ENCODE measurements at regions not wholly inside any gene's neighbourhood (a gene's known extent, or its start where the extent isn't known, plus 50 kb on each side); places are given as distances from the start of the nearest gene placed in this dataset.
"Not testable (repeated sequence)": the region's sequence is repeated elsewhere in the genome, so short reads cannot be mapped to it uniquely, and the experiment has no call there.

DNA sequence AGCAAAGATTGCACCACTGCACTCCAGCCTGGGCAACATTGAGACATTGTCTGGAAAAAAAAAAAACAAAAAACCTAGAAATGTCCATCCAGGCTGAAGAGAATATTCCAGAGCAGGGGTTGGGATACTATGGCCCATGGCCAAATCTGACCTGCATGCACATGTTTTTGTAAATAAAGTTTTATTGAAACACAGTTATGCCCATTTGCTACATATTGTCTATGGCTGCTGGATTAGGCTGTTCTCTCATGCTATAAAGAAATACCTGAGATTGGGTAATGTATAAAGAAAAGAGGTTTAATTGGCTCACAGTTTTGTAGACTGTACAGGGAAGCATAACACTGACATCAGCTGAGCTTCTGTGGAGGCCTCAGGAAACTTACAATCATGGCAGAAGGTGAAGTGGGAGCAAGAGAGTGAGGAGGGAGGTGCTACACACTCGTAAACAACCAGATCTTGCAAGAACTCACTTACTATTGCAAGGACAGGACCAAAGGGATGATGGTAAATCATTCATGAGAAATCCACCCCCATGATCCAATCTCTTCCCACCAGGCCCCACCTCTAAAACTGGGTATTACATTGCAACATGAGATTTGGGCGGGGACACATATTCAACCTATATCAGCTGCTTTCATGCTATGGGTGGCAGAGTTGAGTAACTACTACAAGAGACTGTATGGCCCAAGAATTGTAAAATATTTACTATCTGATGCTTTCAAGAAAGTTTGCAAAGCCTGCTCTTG lies 137.8 kb upstream of the ROPN1B start:
- not testable (repeated sequence) for H3K4me1 ChIP-seq (ENCODE audit: control insufficient read depth, insufficient read depth, low read length); H3K9me3 ChIP-seq (ENCODE audit: control insufficient read depth, low read length); H3K9ac ChIP-seq (ENCODE audit: low read length); H3K36me3 ChIP-seq (ENCODE audit: control insufficient read depth, insufficient read depth, low read length, severe bottlenecking); DNase-seq (ENCODE audit: low read depth); H3K4me3 ChIP-seq (ENCODE audit: low read length); H3K27me3 ChIP-seq (replicated peaks; ENCODE audit: control insufficient read depth, insufficient read depth, low read length)

GRCh38 chr3:125835562-125835961 lies 133.4 kb upstream of the ROPN1B start:
- not testable (repeated sequence) for H3K9ac ChIP-seq (ENCODE audit: low read length); H3K4me3 ChIP-seq (ENCODE audit: low read length); H3K4me1 ChIP-seq (ENCODE audit: control insufficient read depth, insufficient read depth, low read length); DNase-seq (ENCODE audit: low read depth); H3K27me3 ChIP-seq (replicated peaks; ENCODE audit: control insufficient read depth, insufficient read depth, low read length); H3K9me3 ChIP-seq (ENCODE audit: control insufficient read depth, low read length); H3K36me3 ChIP-seq (ENCODE audit: control insufficient read depth, insufficient read depth, low read length, severe bottlenecking)

DNA sequence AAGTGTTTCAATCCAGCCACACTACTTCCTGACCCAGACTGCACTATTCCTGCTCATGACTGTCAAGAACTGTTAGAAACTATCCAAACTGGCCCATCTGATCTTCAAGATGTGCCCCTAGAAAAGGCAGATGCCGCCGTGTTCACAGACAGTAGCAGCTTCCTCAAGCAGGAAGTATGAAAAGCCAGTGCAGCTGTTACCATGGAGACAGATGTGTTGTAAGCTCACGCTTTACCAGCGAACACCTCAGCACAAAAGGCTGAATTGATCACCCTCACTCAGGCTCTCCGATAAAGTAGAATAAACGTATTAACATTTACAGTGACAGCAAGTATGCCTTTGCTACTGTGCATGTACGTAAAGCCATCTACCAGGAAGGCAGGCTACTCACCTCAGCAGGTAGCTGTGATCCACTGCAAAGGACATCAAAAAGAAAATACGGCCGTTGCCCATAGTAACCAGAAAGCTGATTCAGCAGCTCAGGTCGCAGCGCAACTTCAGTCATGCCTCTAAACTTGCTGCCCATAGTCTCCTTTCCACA lies 132.9 kb upstream of the ROPN1B start:
- not testable (repeated sequence) for H3K9ac ChIP-seq (ENCODE audit: low read length); H3K4me1 ChIP-seq (ENCODE audit: control insufficient read depth, insufficient read depth, low read length); DNase-seq (ENCODE audit: low read depth); H3K4me3 ChIP-seq (ENCODE audit: low read length); H3K9me3 ChIP-seq (ENCODE audit: control insufficient read depth, low read length); H3K27me3 ChIP-seq (replicated peaks; ENCODE audit: control insufficient read depth, insufficient read depth, low read length); H3K36me3 ChIP-seq (ENCODE audit: control insufficient read depth, insufficient read depth, low read length, severe bottlenecking)

- not testable (repeated sequence) for H3K4me1 ChIP-seq (ENCODE audit: control insufficient read depth, insufficient read depth, low read length); DNase-seq (ENCODE audit: low read depth); H3K9me3 ChIP-seq (ENCODE audit: control insufficient read depth, low read length); H3K27me3 ChIP-seq (replicated peaks; ENCODE audit: control insufficient read depth, insufficient read depth, low read length); H3K9ac ChIP-seq (ENCODE audit: low read length); H3K36me3 ChIP-seq (ENCODE audit: control insufficient read depth, insufficient read depth, low read length, severe bottlenecking); H3K4me3 ChIP-seq (ENCODE audit: low read length)
Measured at GRCh38 chr3:125836786-125837185, 132.2 kb upstream of the ROPN1B start.

GRCh38 chr3:125838857-125839256 lies 130.1 kb upstream of the ROPN1B start:
- not testable (repeated sequence) for H3K4me3 ChIP-seq (ENCODE audit: low read length); DNase-seq (ENCODE audit: low read depth); H3K9ac ChIP-seq (ENCODE audit: low read length); H3K4me1 ChIP-seq (ENCODE audit: control insufficient read depth, insufficient read depth, low read length); H3K9me3 ChIP-seq (ENCODE audit: control insufficient read depth, low read length); H3K27me3 ChIP-seq (replicated peaks; ENCODE audit: control insufficient read depth, insufficient read depth, low read length); H3K36me3 ChIP-seq (ENCODE audit: control insufficient read depth, insufficient read depth, low read length, severe bottlenecking)

DNA sequence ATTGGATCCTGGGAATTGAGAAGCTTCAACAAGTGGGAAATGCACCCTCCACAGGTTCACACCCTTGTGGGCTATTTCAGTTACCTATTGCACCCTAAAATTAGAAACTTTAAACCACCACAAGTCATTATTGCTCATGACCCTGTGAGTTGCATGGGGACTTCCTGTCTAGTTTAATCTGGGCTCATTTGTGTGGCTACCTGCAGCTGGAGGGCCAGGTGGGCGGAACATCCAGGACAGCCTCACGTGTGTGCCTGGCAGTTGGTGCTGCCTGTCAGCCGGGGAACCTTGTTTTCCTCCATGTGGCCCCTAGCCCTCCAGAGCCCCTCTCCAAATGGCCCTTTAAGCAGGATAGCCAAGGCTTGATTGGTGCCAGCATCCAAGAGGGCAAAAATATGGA lies 128.5 kb upstream of the ROPN1B start:
- not testable (repeated sequence) for DNase-seq (ENCODE audit: low read depth); H3K9me3 ChIP-seq (ENCODE audit: control insufficient read depth, low read length); H3K36me3 ChIP-seq (ENCODE audit: control insufficient read depth, insufficient read depth, low read length, severe bottlenecking); H3K4me1 ChIP-seq (ENCODE audit: control insufficient read depth, insufficient read depth, low read length); H3K9ac ChIP-seq (ENCODE audit: low read length); H3K27me3 ChIP-seq (replicated peaks; ENCODE audit: control insufficient read depth, insufficient read depth, low read length); H3K4me3 ChIP-seq (ENCODE audit: low read length)

GRCh38 chr3:125847966-125848365 lies 121.0 kb upstream of the ROPN1B start:
- DNase-seq (ENCODE audit: low read depth); H3K36me3 ChIP-seq (ENCODE audit: control insufficient read depth, insufficient read depth, low read length, severe bottlenecking); H3K9ac ChIP-seq (ENCODE audit: low read length); H3K4me3 ChIP-seq (ENCODE audit: low read length); H3K9me3 ChIP-seq (ENCODE audit: control insufficient read depth, low read length); H3K4me1 ChIP-seq (ENCODE audit: control insufficient read depth, insufficient read depth, low read length); H3K27me3 ChIP-seq (replicated peaks; ENCODE audit: control insufficient read depth, insufficient read depth, low read length): not testable (repeated sequence)

GRCh38 chr3:125855006-125855405 lies 114.0 kb upstream of the ROPN1B start:
- not testable (repeated sequence) for H3K27me3 ChIP-seq (replicated peaks; ENCODE audit: control insufficient read depth, insufficient read depth, low read length); H3K9me3 ChIP-seq (ENCODE audit: control insufficient read depth, low read length); H3K4me3 ChIP-seq (ENCODE audit: low read length); DNase-seq (ENCODE audit: low read depth); H3K36me3 ChIP-seq (ENCODE audit: control insufficient read depth, insufficient read depth, low read length, severe bottlenecking); H3K4me1 ChIP-seq (ENCODE audit: control insufficient read depth, insufficient read depth, low read length); H3K9ac ChIP-seq (ENCODE audit: low read length)

GRCh38 chr3:125860547-125860946 lies 108.4 kb upstream of the ROPN1B start:
- DNase-seq (ENCODE audit: low read depth); H3K4me3 ChIP-seq (ENCODE audit: low read length); H3K4me1 ChIP-seq (ENCODE audit: control insufficient read depth, insufficient read depth, low read length); H3K36me3 ChIP-seq (ENCODE audit: control insufficient read depth, insufficient read depth, low read length, severe bottlenecking); H3K27me3 ChIP-seq (replicated peaks; ENCODE audit: control insufficient read depth, insufficient read depth, low read length); H3K9me3 ChIP-seq (ENCODE audit: control insufficient read depth, low read length); H3K9ac ChIP-seq (ENCODE audit: low read length): not testable (repeated sequence)

DNA sequence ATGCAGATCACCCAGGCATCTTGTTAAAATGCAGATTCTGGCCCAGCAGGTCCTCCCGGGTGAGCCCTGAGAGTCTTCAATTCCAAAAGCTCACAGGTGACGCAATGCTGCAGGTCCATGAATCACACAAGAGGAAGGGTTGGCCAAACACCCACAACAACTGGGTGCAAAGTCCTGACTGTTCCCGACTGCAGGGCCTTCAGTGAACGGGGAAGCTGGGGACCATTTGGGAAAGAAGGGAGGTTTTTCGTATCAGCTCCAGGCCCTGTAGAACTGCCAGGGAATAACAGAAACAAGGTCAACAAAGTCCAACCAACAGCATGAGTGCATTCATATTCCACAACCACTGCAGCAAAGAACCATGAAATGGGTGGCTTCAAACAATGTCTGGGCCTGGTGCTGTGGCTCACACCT lies 106.1 kb upstream of the ROPN1B start:
- peak; percentile 10 for DNase-seq (ENCODE audit: low read depth)
- not testable (repeated sequence) for H3K9ac ChIP-seq (ENCODE audit: low read length); H3K9me3 ChIP-seq (ENCODE audit: control insufficient read depth, low read length); H3K4me1 ChIP-seq (ENCODE audit: control insufficient read depth, insufficient read depth, low read length); H3K4me3 ChIP-seq (ENCODE audit: low read length); H3K27me3 ChIP-seq (replicated peaks; ENCODE audit: control insufficient read depth, insufficient read depth, low read length); H3K36me3 ChIP-seq (ENCODE audit: control insufficient read depth, insufficient read depth, low read length, severe bottlenecking)

DNA sequence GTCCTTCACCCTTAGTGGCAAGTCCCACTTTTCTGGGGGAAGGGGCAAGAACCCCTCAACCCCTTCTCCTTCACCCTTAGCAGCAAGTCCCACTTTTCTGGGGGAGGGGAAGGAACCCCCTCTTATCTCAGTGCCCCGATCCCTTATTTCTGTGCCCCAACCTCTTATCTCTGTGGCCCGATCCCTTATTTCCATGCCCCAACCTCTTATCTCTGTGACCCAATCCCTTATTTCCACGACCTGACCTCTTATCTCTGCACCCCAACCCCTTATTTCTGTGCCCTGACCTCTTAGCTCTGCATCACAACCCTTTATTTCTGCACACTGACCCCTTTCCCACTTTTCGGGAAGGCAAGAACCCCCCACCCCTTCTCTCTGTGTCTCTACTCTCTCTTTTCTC lies 104.4 kb upstream of the ROPN1B start:
- not testable (repeated sequence) for H3K27me3 ChIP-seq (replicated peaks; ENCODE audit: control insufficient read depth, insufficient read depth, low read length); H3K36me3 ChIP-seq (ENCODE audit: control insufficient read depth, insufficient read depth, low read length, severe bottlenecking); H3K9me3 ChIP-seq (ENCODE audit: control insufficient read depth, low read length); DNase-seq (ENCODE audit: low read depth); H3K9ac ChIP-seq (ENCODE audit: low read length); H3K4me3 ChIP-seq (ENCODE audit: low read length); H3K4me1 ChIP-seq (ENCODE audit: control insufficient read depth, insufficient read depth, low read length)

DNA sequence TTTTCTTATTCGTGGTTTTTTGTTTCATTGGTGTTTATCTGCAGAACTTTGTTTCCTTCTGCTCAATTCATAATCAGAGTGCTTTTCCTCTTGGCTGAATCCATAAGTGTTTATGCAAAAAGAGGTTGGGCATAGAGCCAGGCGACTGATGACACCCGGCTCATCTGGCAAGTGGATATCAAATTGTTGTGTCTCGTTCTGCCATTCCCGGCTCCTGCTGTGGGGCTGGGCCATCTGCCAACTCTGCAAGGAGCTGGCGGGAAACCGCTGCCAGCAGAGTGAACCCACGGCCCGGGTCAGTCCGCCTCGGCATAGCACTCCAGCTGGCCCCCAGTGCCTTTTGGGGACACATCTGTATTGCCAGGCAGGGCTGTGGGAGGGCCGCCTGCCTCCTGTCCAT lies 83.0 kb upstream of the ROPN1B start:
- not testable (repeated sequence) for H3K36me3 ChIP-seq (ENCODE audit: control insufficient read depth, insufficient read depth, low read length, severe bottlenecking)

More for the DNA sequence above, 83.0 kb upstream of the ROPN1B start:
- not testable (repeated sequence) for H3K9me3 ChIP-seq (ENCODE audit: control insufficient read depth, low read length); H3K4me1 ChIP-seq (ENCODE audit: control insufficient read depth, insufficient read depth, low read length); H3K9ac ChIP-seq (ENCODE audit: low read length); H3K27me3 ChIP-seq (replicated peaks; ENCODE audit: control insufficient read depth, insufficient read depth, low read length); DNase-seq (ENCODE audit: low read depth); H3K4me3 ChIP-seq (ENCODE audit: low read length)

All from adipocyte (in vitro differentiated cells).